Fibroblast of lung (primary cell): ENCODE measurements at regions not wholly inside any gene's neighbourhood (a gene's known extent, or its start where the extent isn't known, plus 50 kb on each side); places are given as distances from the start of the nearest gene placed in this dataset.

Source experiments
- EZH2 ChIP-seq: IDR thresholded peaks from 2 replicates; pipeline ENCODE4 v1.5.1; 2012; ENCODE audit warnings: low read length, control low read depth, mild to moderate bottlenecking; ENCODE audit errors: missing control alignments
- TF ChIP-seq, protein P1 (sequence below), 2 donors: IDR thresholded peaks in 1 of 2; conservative IDR thresholded peaks in 1 of 2; 1 replicate in 1 of 2; 2 replicates in 1 of 2; pipeline ENCODE4 v1.5.1; 2011 to 2012; ENCODE audit warnings: low read length in 2 of 2, control low read depth in 1 of 2, inconsistent platforms in 1 of 2, low read depth in 1 of 2, mild to moderate bottlenecking in 1 of 2

DNA sequence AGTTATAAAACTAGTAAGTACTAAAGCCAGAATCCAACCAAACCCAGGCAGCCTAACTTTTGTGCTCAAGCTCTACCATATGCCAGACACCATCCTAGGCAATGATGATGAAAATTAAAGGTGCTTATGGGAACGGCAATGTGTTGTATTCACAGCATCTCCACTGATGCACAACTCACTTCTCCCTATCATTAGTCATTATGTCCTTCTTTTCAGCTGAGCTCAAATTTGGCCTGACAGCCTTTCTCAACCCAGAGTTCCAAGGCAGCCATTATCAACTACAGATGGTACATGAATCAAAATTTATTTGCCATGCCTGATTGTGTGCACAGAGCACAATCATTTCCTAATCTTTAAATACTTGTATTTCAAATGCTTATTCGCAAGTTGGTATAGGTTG, 121.6 kb upstream of the TNPO1 start:
- TF ChIP-seq, protein P1, sequence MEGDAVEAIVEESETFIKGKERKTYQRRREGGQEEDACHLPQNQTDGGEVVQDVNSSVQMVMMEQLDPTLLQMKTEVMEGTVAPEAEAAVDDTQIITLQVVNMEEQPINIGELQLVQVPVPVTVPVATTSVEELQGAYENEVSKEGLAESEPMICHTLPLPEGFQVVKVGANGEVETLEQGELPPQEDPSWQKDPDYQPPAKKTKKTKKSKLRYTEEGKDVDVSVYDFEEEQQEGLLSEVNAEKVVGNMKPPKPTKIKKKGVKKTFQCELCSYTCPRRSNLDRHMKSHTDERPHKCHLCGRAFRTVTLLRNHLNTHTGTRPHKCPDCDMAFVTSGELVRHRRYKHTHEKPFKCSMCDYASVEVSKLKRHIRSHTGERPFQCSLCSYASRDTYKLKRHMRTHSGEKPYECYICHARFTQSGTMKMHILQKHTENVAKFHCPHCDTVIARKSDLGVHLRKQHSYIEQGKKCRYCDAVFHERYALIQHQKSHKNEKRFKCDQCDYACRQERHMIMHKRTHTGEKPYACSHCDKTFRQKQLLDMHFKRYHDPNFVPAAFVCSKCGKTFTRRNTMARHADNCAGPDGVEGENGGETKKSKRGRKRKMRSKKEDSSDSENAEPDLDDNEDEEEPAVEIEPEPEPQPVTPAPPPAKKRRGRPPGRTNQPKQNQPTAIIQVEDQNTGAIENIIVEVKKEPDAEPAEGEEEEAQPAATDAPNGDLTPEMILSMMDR (conservative IDR thresholded peaks at IDR 0.05 in 1 of 2, IDR thresholded peaks at IDR 0.05 in 1 of 2; ENCODE audit: low read depth in 1 of 2, low read length in 2 of 2), result no peak
- TF ChIP-seq EZH2, result no peak
